Lung (tissue), 11 donors: ENCODE measurements at regions not wholly inside any gene's neighbourhood (a gene's known extent, or its start where the extent isn't known, plus 50 kb on each side); places are given as distances from the start of the nearest gene placed in this dataset.

ENCODE experiments used
- ATAC-seq: fragments of 200-7000 bp; cut with Tn5 transposase; one replicate; pipeline ENCODE4 v1.9.1; 2020; ENCODE audit warnings: moderate number of reproducible peaks; ENCODE audit not compliant: insufficient read depth, low FRiP score
- DNase-seq, 3 donors: peaks; one replicate each; pipeline ENCODE4 v3.0.0-alpha.2; 2013 to 2017
- H3K27ac ChIP-seq, 2 donors: one replicate each; pipeline ENCODE4 v1.5.1; 2013; ENCODE audit warnings: mild to moderate bottlenecking in 2 of 2, moderate library complexity in 2 of 2, control low read depth in 1 of 2, inconsistent platforms in 1 of 2, low read depth in 1 of 2, low read length in 1 of 2
- H3K27me3 ChIP-seq, 3 donors: one replicate each; pipeline ENCODE4 v1.5.1; 2013; ENCODE audit warnings: low read length in 2 of 3; ENCODE audit not compliant: control insufficient read depth in 3 of 3, insufficient read depth in 3 of 3
- H3K36me3 ChIP-seq, 4 donors: one replicate each; pipeline ENCODE4 v1.5.1; 2013; ENCODE audit warnings: low read length in 4 of 4, mild to moderate bottlenecking in 1 of 4, moderate library complexity in 1 of 4; ENCODE audit not compliant: control insufficient read depth in 4 of 4, insufficient read depth in 4 of 4
- H3K4me1 ChIP-seq, 5 donors: one replicate each; pipeline ENCODE4 v1.5.1; 2013; ENCODE audit warnings: low read length in 5 of 5, mild to moderate bottlenecking in 2 of 5, moderate library complexity in 1 of 5; ENCODE audit not compliant: control insufficient read depth in 5 of 5, insufficient read depth in 5 of 5
- H3K4me3 ChIP-seq: one replicate; pipeline ENCODE4 v1.5.1; 2013; ENCODE audit warnings: mild to moderate bottlenecking, control low read depth, moderate library complexity
- H3K9ac ChIP-seq, 2 donors: one replicate each; pipeline ENCODE4 v1.5.1; 2013; ENCODE audit warnings: low read length in 2 of 2, control low read depth in 1 of 2; ENCODE audit not compliant: insufficient read depth in 1 of 2
- H3K9me3 ChIP-seq, 4 donors: one replicate each; pipeline ENCODE4 v1.5.1; 2013; ENCODE audit warnings: low read length in 3 of 4, mild to moderate bottlenecking in 1 of 4, moderate library complexity in 1 of 4; ENCODE audit not compliant: control insufficient read depth in 4 of 4, insufficient read depth in 3 of 4
- CTCF ChIP-seq: IDR thresholded peaks from 2 replicates; pipeline ENCODE4 v1.5.1; 2012; ENCODE audit warnings: mild to moderate bottlenecking; ENCODE audit errors: control extremely low read depth, extremely low read depth
- WGBS, 2 donors: extraction: QIAGEN DNeasy Blood & Tissue Kit; methylation state at CpG; one replicate each; pipeline ENCODE4 v1.1.7; 2013; 5-methylcytosine and 5-hydroxymethylcytosine counted together
- donor health status: control.
- donor health status: control.
- donor health status: Bipolar disorder and iron deficiency.
- donor health status: healthy.
- donor health status: DM: yes; HTN: yes; CAD: no.

- no peak for ATAC-seq
- Histone ChIP-seq H3K9ac (no peak overlapping the region), H3K4me3 (no peak overlapping the region), H3K27ac (no peak overlapping the region), H3K36me3 (no peaks in the 10 kb centered on the region), H3K4me1 (no peaks in the 10 kb centered on the region), H3K27me3 (no peaks in the 10 kb centered on the region), H3K9me3 (peaks cover 0 to 5% (median 2%) of the 10 kb centered on the region in 4 donors)
- no peak for DNase-seq
- no peak for TF ChIP-seq CTCF
These were observed 145.9 kb upstream of the GNPDA2 start for GRCh38 chr4:44872246-44872645.

GRCh38 chr4:44871133-44871532, 144.8 kb upstream of the GNPDA2 start:
- Histone ChIP-seq H3K27me3 (no peaks in the 10 kb centered on the region), H3K9ac (no peak overlapping the region), H3K4me3 (no peak overlapping the region), H3K27ac (no peak overlapping the region), H3K4me1 (no peaks in the 10 kb centered on the region), H3K36me3 (no peaks in the 10 kb centered on the region), H3K9me3 (peaks cover 0 to 5% (median 2%) of the 10 kb centered on the region in 4 donors)
- 75 to 79% methylated on average over 4 of the region's 4 CpGs for WGBS, 2 donors
- DNase-seq, result no peak
- ATAC-seq, result no peak
- no peak for TF ChIP-seq CTCF

GRCh38 chr4:44869985-44870384, 143.6 kb upstream of the GNPDA2 start:
- Histone ChIP-seq H3K27ac (no peak overlapping the region), H3K4me1 (no peaks in the 10 kb centered on the region), H3K36me3 (no peaks in the 10 kb centered on the region), H3K9ac (no peak overlapping the region), H3K27me3 (no peaks in the 10 kb centered on the region), H3K9me3 (peaks cover 0 to 5% (median 2%) of the 10 kb centered on the region in 4 donors), H3K4me3 (no peak overlapping the region)
- TF ChIP-seq CTCF, result no peak
- DNase-seq, result no peak
- WGBS, 2 donors, result 83 to 93% methylated on average over 2 of the region's 2 CpGs
- ATAC-seq, result no peak

GRCh38 chr4:44869222-44869882, 143.0 kb upstream of the GNPDA2 start:
- 84 to 92% methylated on average over 2 of the region's 2 CpGs for WGBS, 2 donors
- peaks cover 0 to 5% (median 2%) of the 10 kb centered on the region in 4 donors for H3K9me3 ChIP-seq
- H3K27me3 ChIP-seq, result no peaks in the 10 kb centered on the region
- DNase-seq (no peak), ATAC-seq (no peak)
- H3K4me3 ChIP-seq, result no peak overlapping the region
- H3K9ac ChIP-seq, result no peak overlapping the region
- H3K36me3 ChIP-seq, result no peaks in the 10 kb centered on the region
- no peaks in the 10 kb centered on the region for H3K4me1 ChIP-seq
- H3K27ac ChIP-seq, result no peak overlapping the region
- TF ChIP-seq CTCF, result no peak
